HCEC 1CT (cell line): ENCODE measurements at regions not wholly inside any gene's neighbourhood (a gene's known extent, or its start where the extent isn't known, plus 50 kb on each side); places are given as distances from the start of the nearest gene placed in this dataset.
A peak's percentile ranks its signal among the peaks of the same experiment; 100 is the strongest.

ENCODE experiments used
- DNase-seq: peaks from one replicate; pipeline ENCODE4 v3.0.0-alpha.2; 2017

- DNase-seq = no peak
Measured at GRCh38 chr7:155182406-155182970, 112.4 kb downstream of the HTR5A start.

- no peak for DNase-seq
Measured at GRCh38 chr7:155183655-155184054, 113.5 kb downstream of the HTR5A start.

- no peak for DNase-seq
Measured at GRCh38 chr7:155184923-155185322, 112.8 kb upstream of the INSIG1 start.

- no peak for DNase-seq
Measured at GRCh38 chr7:155187061-155187785, 110.5 kb upstream of the INSIG1 start.

GRCh38 chr7:155188357-155188756, 109.3 kb upstream of the INSIG1 start:
- peak; percentile 29 for DNase-seq

GRCh38 chr7:155188821-155189581, 108.7 kb upstream of the INSIG1 start:
- peak; percentile 94 for DNase-seq

- no peak for DNase-seq
Measured at GRCh38 chr7:155189590-155189989, 108.1 kb upstream of the INSIG1 start.

GRCh38 chr7:155190688-155191087, 107.0 kb upstream of the INSIG1 start:
- peak; percentile 57 for DNase-seq

- no peak for DNase-seq
Measured at GRCh38 chr7:155191137-155191536, 106.5 kb upstream of the INSIG1 start.

GRCh38 chr7:155191901-155192478, 105.7 kb upstream of the INSIG1 start:
- DNase-seq = no peak

GRCh38 chr7:155192961-155193640, 104.6 kb upstream of the INSIG1 start:
- no peak for DNase-seq

- DNase-seq = no peak
Measured at GRCh38 chr7:155193716-155194115, 104.0 kb upstream of the INSIG1 start.

- DNase-seq = no peak
Measured at GRCh38 chr7:155194382-155195140, 103.1 kb upstream of the INSIG1 start.

GRCh38 chr7:155195939-155196523, 101.6 kb upstream of the INSIG1 start:
- no peak for DNase-seq

- DNase-seq = no peak
Measured at GRCh38 chr7:155198196-155198892, 99.3 kb upstream of the INSIG1 start.

- DNase-seq = peak; percentile 76
Measured at GRCh38 chr7:155198901-155199845, 98.5 kb upstream of the INSIG1 start.

- no peak for DNase-seq
Measured at GRCh38 chr7:155201325-155202087, 96.2 kb upstream of the INSIG1 start.

GRCh38 chr7:155202106-155202871, 95.4 kb upstream of the INSIG1 start:
- no peak for DNase-seq
